ENCODE measurements at regions not wholly inside any gene's neighbourhood (a gene's known extent, or its start where the extent isn't known, plus 50 kb on each side); places are given as distances from the start of the nearest gene placed in this dataset.
A peak's percentile ranks its signal among the peaks of the same experiment; 100 is the strongest.

GRCh38 chr7:25669281-25669781, 441.0 kb upstream of the NPVF start:
- Histone ChIP-seq H3K27ac (peak overlapping the region; percentile 72), H3K9me3 (ENCODE audit: severe bottlenecking) (no peaks in the 10 kb centered on the region), H3K36me3 (no peaks in the 10 kb centered on the region), H3K4me3 (ENCODE audit: low read depth, low read length) (no peak overlapping the region), H3K27me3 (ENCODE audit: insufficient read depth, low read depth, severe bottlenecking) (no peaks in the 10 kb centered on the region)
- no peak for DNase-seq
- no peak for TF ChIP-seq CTCF (IDR thresholded peaks at IDR 0.05; ENCODE audit: low read depth, low read length)

- TF ChIP-seq CTCF (IDR thresholded peaks at IDR 0.05; ENCODE audit: low read depth, low read length) = no peak
- peak overlapping the region; percentile 36 for H3K4me3 ChIP-seq (ENCODE audit: low read depth, low read length)
- H3K27me3 ChIP-seq (ENCODE audit: insufficient read depth, low read depth, severe bottlenecking) = no peaks in the 10 kb centered on the region
- H3K9me3 ChIP-seq (ENCODE audit: severe bottlenecking) = no peaks in the 10 kb centered on the region
- peak overlapping the region; percentile 72 for H3K27ac ChIP-seq
- no peaks in the 10 kb centered on the region for H3K36me3 ChIP-seq
- DNase-seq = peak; percentile 80
Measured at GRCh38 chr7:25669961-25670841, 441.9 kb upstream of the NPVF start.

- no peak for DNase-seq
- H3K27ac ChIP-seq = peak overlapping the region; percentile 72
Measured at GRCh38 chr7:25671111-25671510, 442.8 kb upstream of the NPVF start.

GRCh38 chr7:25672496-25672895, 444.2 kb upstream of the NPVF start:
- no peaks in the 10 kb centered on the region for H3K9me3 ChIP-seq (ENCODE audit: severe bottlenecking)
- TF ChIP-seq CTCF (IDR thresholded peaks at IDR 0.05; ENCODE audit: low read depth, low read length) = no peak
- H3K27ac ChIP-seq = no peak overlapping the region
- H3K4me3 ChIP-seq (ENCODE audit: low read depth, low read length) = no peak overlapping the region
- H3K36me3 ChIP-seq = no peaks in the 10 kb centered on the region
- no peaks in the 10 kb centered on the region for H3K27me3 ChIP-seq (ENCODE audit: insufficient read depth, low read depth, severe bottlenecking)
- no peak for DNase-seq

More at GRCh38 chr7:25671111-25671510, 442.8 kb upstream of the NPVF start:
- Histone ChIP-seq H3K36me3 (no peaks in the 10 kb centered on the region), H3K9me3 (ENCODE audit: severe bottlenecking) (no peaks in the 10 kb centered on the region), H3K27me3 (ENCODE audit: insufficient read depth, low read depth, severe bottlenecking) (no peaks in the 10 kb centered on the region), H3K4me3 (ENCODE audit: low read depth, low read length) (peak overlapping the region; percentile 36)
- no peak for TF ChIP-seq CTCF (IDR thresholded peaks at IDR 0.05; ENCODE audit: low read depth, low read length)

- H3K27ac ChIP-seq = no peak overlapping the region
- H3K4me3 ChIP-seq (ENCODE audit: low read depth, low read length) = no peak overlapping the region
- DNase-seq = no peak
- H3K27me3 ChIP-seq (ENCODE audit: insufficient read depth, low read depth, severe bottlenecking) = no peaks in the 10 kb centered on the region
- no peaks in the 10 kb centered on the region for H3K36me3 ChIP-seq
- H3K9me3 ChIP-seq (ENCODE audit: severe bottlenecking) = no peaks in the 10 kb centered on the region
- TF ChIP-seq CTCF (IDR thresholded peaks at IDR 0.05; ENCODE audit: low read depth, low read length) = no peak
Measured at GRCh38 chr7:25675789-25676474, 447.6 kb upstream of the NPVF start.

All from WERI-Rb-1 (cell line).